ENCODE measurements at regions not wholly inside any gene's neighbourhood (a gene's known extent, or its start where the extent isn't known, plus 50 kb on each side); places are given as distances from the start of the nearest gene placed in this dataset.

DNA sequence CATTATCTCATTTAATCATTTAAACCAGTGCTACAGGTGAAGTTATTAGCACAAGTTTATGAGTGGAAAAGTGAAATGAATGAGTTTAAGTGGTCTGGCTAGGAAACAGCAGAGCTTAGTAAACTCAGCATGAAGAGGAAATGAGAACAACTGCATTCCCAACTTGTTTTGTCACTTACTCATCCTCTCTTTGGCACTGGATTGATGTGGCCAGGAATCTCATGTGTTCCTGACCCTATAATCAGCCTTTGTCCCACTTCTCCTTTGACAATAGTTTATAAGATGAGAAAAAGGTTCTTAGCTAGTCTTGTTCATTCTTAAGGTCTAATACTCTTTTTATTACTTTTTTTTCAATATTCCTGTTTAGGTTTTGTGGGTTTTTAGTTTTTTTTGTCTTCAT is 559.2 kb upstream of the TLE4 start:
- TF ChIP-seq, protein P1, sequence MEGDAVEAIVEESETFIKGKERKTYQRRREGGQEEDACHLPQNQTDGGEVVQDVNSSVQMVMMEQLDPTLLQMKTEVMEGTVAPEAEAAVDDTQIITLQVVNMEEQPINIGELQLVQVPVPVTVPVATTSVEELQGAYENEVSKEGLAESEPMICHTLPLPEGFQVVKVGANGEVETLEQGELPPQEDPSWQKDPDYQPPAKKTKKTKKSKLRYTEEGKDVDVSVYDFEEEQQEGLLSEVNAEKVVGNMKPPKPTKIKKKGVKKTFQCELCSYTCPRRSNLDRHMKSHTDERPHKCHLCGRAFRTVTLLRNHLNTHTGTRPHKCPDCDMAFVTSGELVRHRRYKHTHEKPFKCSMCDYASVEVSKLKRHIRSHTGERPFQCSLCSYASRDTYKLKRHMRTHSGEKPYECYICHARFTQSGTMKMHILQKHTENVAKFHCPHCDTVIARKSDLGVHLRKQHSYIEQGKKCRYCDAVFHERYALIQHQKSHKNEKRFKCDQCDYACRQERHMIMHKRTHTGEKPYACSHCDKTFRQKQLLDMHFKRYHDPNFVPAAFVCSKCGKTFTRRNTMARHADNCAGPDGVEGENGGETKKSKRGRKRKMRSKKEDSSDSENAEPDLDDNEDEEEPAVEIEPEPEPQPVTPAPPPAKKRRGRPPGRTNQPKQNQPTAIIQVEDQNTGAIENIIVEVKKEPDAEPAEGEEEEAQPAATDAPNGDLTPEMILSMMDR (IDR thresholded peaks at IDR 0.05 in 4 of 5, conservative IDR thresholded peaks at IDR 0.05 in 1 of 5), result no peak
- no peak for TF ChIP-seq POLR2A (IDR thresholded peaks at IDR 0.05)

Measured in gastrocnemius medialis (tissue), 4 donors.